GM19438 (cell line): ENCODE measurements at regions not wholly inside any gene's neighbourhood (a gene's known extent, or its start where the extent isn't known, plus 50 kb on each side); places are given as distances from the start of the nearest gene placed in this dataset.

ENCODE experiments used
- ATAC-seq: cut with Tn5 transposase; IDR thresholded peaks from one replicate; pipeline ENCODE4 v1.9.1; 2021; ENCODE audit warnings: low read depth; ENCODE audit not compliant: unreplicated experiment

GRCh38 chr14:54206516-54206915, 190.3 kb upstream of the CDKN3 start:
- no peak for ATAC-seq

- ATAC-seq = no peak
These were observed 189.7 kb upstream of the CDKN3 start for GRCh38 chr14:54207075-54207474.

DNA sequence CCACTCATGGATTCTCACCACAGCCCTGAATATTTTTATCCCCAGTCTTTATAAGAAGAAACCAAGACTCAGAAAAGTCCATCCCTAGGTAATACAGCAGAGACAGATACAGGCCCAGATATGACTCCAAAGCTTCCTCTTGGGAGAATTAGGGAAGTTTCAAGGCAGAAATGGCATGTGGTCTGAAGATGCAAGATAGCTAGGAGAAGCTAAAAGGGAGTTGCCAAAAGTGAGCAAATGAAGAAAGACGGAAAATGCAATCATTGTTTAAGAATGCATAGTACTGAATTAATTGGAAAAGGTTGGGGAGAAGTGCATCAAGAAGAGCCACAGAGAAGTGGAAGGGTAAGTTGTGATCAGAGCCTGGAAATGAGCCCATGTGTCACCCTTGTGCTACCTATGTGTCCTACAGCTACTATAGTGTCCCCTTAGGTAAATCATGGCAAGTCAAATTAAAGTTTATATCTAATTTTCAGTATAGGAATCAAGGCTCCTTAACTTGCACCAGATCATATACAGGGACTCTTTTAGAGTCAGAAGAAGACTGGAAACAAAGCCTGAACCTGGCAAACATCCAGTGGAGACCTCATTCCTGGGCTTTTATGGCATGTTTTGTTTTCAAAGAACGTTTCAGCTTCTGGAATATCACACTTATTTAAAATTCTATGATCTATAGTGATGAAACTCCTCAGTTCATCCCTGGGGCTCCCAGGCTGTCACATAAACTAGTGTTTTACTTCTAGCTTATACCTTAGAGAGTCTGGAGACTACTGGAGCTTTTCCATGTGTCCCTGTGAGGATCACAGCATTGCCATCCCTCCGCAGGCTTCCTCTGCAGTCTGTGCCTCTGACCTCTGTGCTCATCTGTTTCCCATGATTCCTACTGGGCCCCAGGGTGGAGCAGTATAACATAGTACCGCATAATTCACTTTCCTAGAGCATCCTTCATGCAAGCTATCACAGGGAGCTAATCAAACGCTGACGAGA, 189.0 kb upstream of the CDKN3 start:
- ATAC-seq = no peak

DNA sequence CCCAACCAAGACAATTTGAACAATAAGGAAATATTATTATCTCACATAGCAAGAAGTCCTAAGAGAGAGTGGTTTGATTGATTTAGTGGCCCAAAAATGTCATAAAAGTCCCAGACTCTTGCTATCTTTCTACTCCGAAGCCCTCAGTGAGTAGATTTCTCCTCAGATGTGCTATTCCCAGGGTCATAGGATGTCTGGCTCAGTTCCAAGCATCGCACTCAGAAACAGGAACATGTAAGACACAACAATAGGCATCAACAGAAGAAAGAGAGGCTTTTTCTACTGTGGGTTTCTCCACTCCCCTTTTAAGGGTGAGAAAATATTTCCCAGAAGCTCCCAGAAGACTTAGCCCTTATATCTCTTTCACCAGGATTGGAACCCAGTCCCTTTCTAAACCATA, 188.1 kb upstream of the CDKN3 start:
- no peak for ATAC-seq

GRCh38 chr14:54209511-54210250, 187.1 kb upstream of the CDKN3 start:
- ATAC-seq = no peak

- no peak for ATAC-seq
These were observed 185.1 kb upstream of the CDKN3 start for GRCh38 chr14:54211551-54212308.

DNA sequence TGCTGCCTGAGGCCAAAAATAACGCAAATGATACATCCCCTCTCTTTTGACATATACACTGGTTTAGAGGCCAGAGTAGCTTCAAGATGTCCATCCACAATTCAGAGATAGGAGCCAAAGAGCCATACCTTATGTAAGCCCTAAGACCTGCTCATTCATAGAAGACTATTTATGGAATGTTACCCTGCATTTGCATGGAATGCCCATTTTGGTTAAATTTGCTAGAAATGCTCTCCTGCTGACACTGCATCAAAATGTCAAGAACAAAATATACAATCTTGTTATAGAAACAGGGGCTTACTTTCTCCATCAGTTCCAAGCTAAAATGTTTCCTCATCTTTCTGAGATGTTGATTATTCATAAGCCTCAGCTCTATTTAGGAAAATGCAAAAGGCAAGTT, 183.3 kb upstream of the CDKN3 start:
- no peak for ATAC-seq

DNA sequence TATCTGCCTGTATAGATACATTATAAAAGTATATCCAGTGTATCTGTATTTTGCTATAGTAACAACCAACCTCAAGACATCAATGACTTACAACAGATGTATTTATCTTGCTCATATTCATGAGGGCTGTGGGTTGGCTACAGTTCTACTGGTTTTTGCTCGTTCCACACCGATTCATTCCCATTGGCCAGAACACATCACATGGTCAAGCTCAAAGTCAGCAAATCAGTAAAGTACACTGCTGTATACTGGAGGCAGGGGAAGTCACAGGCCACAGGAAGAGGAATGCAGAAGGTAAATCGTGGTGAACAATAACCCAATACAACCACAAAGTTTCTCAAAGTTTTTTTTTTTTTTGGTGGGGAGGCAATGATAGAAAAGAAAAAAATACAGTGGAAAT, 180.0 kb upstream of the CDKN3 start:
- no peak for ATAC-seq

DNA sequence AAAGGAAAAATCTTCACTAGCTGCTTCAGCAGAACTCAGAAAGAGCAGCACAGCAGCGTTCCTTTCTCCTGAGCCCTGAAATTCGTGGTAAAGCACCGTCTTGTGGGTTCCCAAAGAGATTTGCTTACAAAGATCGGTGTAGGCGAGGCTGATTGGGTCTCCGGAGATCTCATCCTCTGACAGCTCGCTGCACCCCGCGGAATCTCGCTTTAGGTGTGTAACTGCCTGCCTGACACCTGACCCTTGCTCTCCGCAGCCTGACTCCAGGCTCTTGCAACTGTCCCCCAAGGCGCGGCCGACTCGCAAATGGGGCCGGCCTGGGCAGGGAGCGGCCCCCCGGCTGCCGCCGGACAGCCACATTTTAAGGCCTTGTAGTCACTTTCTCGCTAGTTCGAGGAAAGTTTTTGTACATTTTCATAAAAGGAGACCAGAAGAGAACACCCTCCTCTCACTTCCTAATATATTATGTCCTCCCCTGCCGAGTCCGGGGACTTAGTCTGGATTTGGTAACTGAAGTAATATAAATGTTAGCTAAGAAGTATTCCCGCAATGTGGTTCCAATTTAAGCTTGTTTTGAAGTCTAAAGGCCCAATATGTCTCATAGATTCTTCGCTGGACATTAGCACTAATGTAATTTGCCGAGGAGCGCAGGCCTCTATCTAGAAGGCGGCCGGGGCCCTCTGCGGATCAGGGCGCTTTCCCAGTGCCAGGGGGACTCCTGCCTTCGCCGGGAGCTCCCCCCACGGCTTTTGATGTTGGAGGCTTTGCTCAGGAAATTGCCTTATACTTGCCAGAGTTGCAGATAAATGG, 177.3 kb upstream of the CDKN3 start:
- ATAC-seq = no peak

- no peak for ATAC-seq
These were observed 176.6 kb upstream of the CDKN3 start for GRCh38 chr14:54220071-54220703.

DNA sequence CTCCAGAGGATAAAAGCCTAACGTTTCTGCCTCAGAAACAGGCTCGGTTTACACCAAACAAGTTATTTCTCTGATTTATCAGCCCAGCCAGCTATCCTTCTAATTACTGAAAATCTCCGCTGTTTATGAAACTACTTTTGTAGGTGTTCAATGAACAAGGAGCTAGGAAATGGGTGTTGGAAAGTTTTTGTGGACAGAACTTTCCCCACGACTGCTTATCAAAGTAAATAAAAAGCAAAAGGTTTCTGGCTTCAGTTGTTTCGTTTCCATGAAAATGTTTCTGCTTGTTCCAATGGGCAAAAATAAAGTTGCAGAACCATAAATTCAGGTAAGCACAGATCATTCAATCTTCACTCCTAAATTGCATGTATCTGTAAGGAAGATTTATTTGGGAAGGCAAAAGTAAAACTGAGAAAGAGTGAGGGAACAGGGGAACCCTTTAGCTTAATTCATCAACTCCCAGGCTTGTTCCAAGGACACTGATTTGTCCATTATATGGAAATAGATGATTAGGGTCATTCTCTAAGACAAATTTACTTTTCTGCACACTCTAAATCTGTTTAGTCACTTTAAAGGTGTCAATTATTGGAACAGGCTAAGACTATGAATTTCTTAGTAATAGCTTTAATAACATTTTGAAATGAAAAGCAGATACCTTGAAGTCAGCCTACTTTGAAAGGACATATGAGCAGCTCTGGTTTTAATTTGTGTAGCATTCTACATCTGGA, 175.9 kb upstream of the CDKN3 start:
- ATAC-seq = no peak

DNA sequence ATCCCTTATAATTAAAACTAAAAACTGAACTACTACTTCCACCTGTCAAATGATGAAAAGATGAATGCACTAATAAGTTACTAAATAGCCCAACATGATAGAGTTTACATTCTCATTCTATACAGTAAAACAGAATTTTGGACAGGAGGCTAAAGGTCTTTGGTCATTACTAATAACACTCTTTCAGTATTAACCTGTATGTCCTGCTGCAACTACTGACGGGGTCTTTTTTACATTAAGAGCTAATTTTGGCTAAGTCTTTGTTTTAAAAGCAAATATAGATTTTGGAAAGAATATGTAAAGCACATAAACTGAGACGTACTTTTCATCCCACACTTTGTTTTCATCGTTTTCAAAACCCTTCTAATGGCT, 175.4 kb upstream of the CDKN3 start:
- ATAC-seq = no peak

DNA sequence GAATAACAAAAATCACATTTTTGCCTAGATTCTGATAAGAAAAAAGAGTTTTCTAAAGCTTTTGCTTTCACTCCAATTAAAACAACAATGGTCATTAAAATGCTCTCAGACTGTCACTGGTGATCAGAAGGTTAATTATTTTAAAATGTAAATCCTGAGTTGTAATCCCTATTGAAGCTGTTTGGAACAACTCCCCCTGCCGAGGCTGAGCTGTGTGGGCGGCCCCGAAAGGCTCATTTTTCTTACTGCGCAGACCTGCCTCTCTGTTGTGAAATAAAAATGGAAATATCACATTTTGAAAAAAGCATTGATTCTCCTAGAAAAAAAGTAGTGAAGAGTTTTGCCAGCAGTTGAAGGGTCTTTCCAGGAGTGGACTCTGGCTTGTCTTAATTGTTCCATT, 174.8 kb upstream of the CDKN3 start:
- ATAC-seq = no peak

DNA sequence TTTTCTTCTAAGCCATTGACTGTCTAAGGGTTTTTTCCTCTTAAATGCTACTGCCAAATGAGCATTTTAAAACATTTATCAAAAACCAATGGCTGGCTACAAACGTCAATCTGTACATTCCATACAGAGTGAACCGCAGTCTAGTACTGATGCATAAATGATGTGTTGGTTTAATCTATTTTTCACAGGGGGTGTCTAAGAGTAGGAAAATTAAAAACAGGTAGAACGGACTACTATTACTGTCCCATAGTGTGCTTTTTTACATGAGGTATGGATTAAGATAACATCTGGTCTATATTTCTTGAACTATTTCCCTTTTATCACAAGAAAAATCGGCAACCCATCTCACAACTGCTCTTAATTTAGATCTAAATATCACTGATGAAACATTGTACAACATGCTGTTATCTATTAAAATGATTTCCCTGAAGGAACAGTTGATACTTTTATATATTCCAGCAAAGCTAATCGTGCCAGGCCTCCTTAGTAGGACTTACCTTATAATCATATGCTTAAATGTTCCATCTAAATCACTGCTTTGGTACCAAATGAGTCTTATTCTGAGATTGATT, 172.9 kb upstream of the CDKN3 start:
- ATAC-seq = no peak

GRCh38 chr14:54225457-54226060, 171.2 kb upstream of the CDKN3 start:
- ATAC-seq = no peak

GRCh38 chr14:54226103-54226502, 170.7 kb upstream of the CDKN3 start:
- ATAC-seq = no peak

DNA sequence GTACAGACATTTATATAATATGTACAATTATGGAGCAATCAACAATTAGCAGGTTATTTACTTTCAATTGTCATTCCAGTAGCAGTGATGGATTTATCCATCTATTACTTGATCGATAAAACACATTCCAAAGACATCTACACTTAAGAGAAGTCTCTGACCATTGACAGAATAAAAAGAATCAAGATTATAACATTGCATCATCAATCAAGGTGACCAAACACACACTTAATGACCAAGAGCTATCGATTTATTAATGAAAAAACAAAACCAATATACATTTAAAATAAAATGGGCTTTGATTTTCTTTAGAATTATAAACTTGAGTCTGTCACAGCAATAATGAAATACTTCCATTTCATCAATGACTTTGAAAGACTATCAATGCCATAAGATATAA, 170.2 kb upstream of the CDKN3 start:
- no peak for ATAC-seq

DNA sequence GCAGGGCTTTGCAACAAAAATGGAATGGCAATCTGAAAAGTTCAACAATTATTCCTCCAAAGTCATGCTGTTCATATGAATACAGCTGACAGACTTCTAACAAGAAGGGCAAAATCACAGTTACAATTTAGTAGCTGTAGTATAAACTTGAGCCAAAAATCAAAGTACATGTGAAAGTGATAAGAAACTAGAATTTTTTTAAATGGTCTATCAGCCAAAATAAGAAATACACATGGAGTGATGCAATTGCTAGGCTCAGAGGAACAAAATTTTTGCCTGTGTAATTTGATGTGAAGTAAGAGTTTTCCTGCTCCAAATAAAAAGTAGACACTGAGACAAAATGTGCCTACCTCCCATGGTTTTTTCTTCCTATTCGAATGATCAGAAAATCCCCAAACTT, 167.7 kb upstream of the CDKN3 start:
- ATAC-seq = no peak
